ENCODE measurements at regions not wholly inside any gene's neighbourhood (a gene's known extent, or its start where the extent isn't known, plus 50 kb on each side); places are given as distances from the start of the nearest gene placed in this dataset.

DNA sequence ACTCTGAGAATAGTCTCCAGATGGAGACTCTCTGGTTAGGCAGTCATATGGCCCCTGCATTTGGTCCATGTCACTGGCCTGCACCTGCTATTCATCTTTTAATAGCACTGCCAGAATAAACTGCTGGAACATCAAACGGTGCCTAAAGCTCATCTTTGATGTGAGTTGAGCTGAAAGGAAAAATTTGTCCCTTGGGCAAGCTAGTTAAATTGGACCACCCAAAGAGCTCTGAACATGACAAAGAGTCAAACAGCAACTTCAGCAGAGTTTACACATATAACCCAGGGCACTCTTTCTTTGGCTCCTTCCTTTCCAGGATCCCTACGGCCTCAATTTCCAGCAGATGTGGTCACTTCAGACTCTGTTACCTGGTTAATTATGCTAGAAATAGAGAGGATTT lies 269.9 kb downstream of the RPL10L start:
- TF ChIP-seq, protein P1, sequence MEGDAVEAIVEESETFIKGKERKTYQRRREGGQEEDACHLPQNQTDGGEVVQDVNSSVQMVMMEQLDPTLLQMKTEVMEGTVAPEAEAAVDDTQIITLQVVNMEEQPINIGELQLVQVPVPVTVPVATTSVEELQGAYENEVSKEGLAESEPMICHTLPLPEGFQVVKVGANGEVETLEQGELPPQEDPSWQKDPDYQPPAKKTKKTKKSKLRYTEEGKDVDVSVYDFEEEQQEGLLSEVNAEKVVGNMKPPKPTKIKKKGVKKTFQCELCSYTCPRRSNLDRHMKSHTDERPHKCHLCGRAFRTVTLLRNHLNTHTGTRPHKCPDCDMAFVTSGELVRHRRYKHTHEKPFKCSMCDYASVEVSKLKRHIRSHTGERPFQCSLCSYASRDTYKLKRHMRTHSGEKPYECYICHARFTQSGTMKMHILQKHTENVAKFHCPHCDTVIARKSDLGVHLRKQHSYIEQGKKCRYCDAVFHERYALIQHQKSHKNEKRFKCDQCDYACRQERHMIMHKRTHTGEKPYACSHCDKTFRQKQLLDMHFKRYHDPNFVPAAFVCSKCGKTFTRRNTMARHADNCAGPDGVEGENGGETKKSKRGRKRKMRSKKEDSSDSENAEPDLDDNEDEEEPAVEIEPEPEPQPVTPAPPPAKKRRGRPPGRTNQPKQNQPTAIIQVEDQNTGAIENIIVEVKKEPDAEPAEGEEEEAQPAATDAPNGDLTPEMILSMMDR (conservative IDR thresholded peaks at IDR 0.05; ENCODE audit: low read length), result no peak
- TF ChIP-seq EZH2phosphoT487 (IDR thresholded peaks at IDR 0.05; ENCODE audit: borderline replicate concordance, low read depth, low read length), result no peak
